Activated CD4-positive, alpha-beta T cell treated with anti-CD3 and anti-CD28 coated beads, Interleukin-2, Interleukin-4, amounts not matched to agents 100 ng/mL and 50 ng/mL, durations not matched to agents 16 hours and 8 hours (primary cell): ENCODE measurements at regions not wholly inside any gene's neighbourhood (a gene's known extent, or its start where the extent isn't known, plus 50 kb on each side); places are given as distances from the start of the nearest gene placed in this dataset.

Source experiments
- DNase-seq: peaks from one replicate; pipeline ENCODE4 v3.0.0-alpha.2; 2020; ENCODE audit warnings: low spot score

GRCh38 chr1:219669556-219669955 lies 56.7 kb upstream of the ZC3H11B start:
- no peak for DNase-seq

GRCh38 chr1:219669042-219669441 lies 56.1 kb upstream of the ZC3H11B start:
- DNase-seq: no peak

- DNase-seq: no peak
These were observed 55.5 kb upstream of the ZC3H11B start for GRCh38 chr1:219668446-219668845.

- no peak for DNase-seq
These were observed 53.3 kb upstream of the ZC3H11B start for GRCh38 chr1:219666242-219666641.

- DNase-seq: no peak
These were observed 52.2 kb upstream of the ZC3H11B start for GRCh38 chr1:219665089-219665488.

- no peak for DNase-seq
These were observed 51.6 kb upstream of the ZC3H11B start for GRCh38 chr1:219664310-219665029.
